ENCODE measurements at regions not wholly inside any gene's neighbourhood (a gene's known extent, or its start where the extent isn't known, plus 50 kb on each side); places are given as distances from the start of the nearest gene placed in this dataset.
"Not testable (repeated sequence)": the region's sequence is repeated elsewhere in the genome, so short reads cannot be mapped to it uniquely, and the experiment has no call there.

- no peak for FAIRE-seq
- DNase-seq (ENCODE audit: insufficient read length, low spot score), result no peak
- TF ChIP-seq PAX5 (IDR thresholded peaks at IDR 0.05; ENCODE audit: insufficient read depth, low read length, severe bottlenecking) (no peak), POU2F2 (IDR thresholded peaks at IDR 0.05; ENCODE audit: low read depth, low read length) (no peak), POLR2AphosphoS5 (IDR thresholded peaks at IDR 0.05; ENCODE audit: low read depth, low read length) (no peak), SPI1 (IDR thresholded peaks at IDR 0.05; ENCODE audit: low read depth, low read length) (no peak), TAF1 (IDR thresholded peaks at IDR 0.05; ENCODE audit: low read depth, low read length) (no peak), POLR2A (IDR thresholded peaks at IDR 0.05; ENCODE audit: low read depth, low read length) (no peak)
Observed at GRCh38 chr20:6703656-6704055, 63.8 kb upstream of the BMP2 start.

GRCh38 chr20:6703047-6703446 lies 64.4 kb upstream of the BMP2 start:
- FAIRE-seq (no peak), DNase-seq (ENCODE audit: insufficient read length, low spot score) (no peak)
- no peak for TF ChIP-seq POLR2A (IDR thresholded peaks at IDR 0.05; ENCODE audit: low read depth, low read length)
- TF ChIP-seq POLR2AphosphoS5 (IDR thresholded peaks at IDR 0.05; ENCODE audit: low read depth, low read length), result no peak
- no peak for TF ChIP-seq POU2F2 (IDR thresholded peaks at IDR 0.05; ENCODE audit: low read depth, low read length)
- no peak for TF ChIP-seq TAF1 (IDR thresholded peaks at IDR 0.05; ENCODE audit: low read depth, low read length)
- TF ChIP-seq PAX5 (IDR thresholded peaks at IDR 0.05; ENCODE audit: insufficient read depth, low read length, severe bottlenecking), result no peak

GRCh38 chr20:6702144-6702543 lies 65.3 kb upstream of the BMP2 start:
- DNase-seq (ENCODE audit: insufficient read length, low spot score) (no peak), FAIRE-seq (no peak)
- TF ChIP-seq POLR2AphosphoS5 (IDR thresholded peaks at IDR 0.05; ENCODE audit: low read depth, low read length) (no peak), TAF1 (IDR thresholded peaks at IDR 0.05; ENCODE audit: low read depth, low read length) (no peak), POLR2A (IDR thresholded peaks at IDR 0.05; ENCODE audit: low read depth, low read length) (no peak), PAX5 (IDR thresholded peaks at IDR 0.05; ENCODE audit: insufficient read depth, low read length, severe bottlenecking) (no peak), SPI1 (IDR thresholded peaks at IDR 0.05; ENCODE audit: low read depth, low read length) (no peak), POU2F2 (IDR thresholded peaks at IDR 0.05; ENCODE audit: low read depth, low read length) (no peak)

- no peak for TF ChIP-seq POLR2A (IDR thresholded peaks at IDR 0.05; ENCODE audit: low read depth, low read length)
- no peak for TF ChIP-seq PAX5 (IDR thresholded peaks at IDR 0.05; ENCODE audit: insufficient read depth, low read length, severe bottlenecking)
- TF ChIP-seq POU2F2 (IDR thresholded peaks at IDR 0.05; ENCODE audit: low read depth, low read length), result no peak
- TF ChIP-seq SPI1 (IDR thresholded peaks at IDR 0.05; ENCODE audit: low read depth, low read length), result no peak
- TF ChIP-seq TAF1 (IDR thresholded peaks at IDR 0.05; ENCODE audit: low read depth, low read length), result no peak
- no peak for TF ChIP-seq POLR2AphosphoS5 (IDR thresholded peaks at IDR 0.05; ENCODE audit: low read depth, low read length)
- no peak for FAIRE-seq
- no peak for DNase-seq (ENCODE audit: insufficient read length, low spot score)
Observed at GRCh38 chr20:6700563-6701329, 66.7 kb upstream of the BMP2 start.

- FAIRE-seq (no peak), DNase-seq (ENCODE audit: insufficient read length, low spot score) (no peak)
- TF ChIP-seq TAF1 (IDR thresholded peaks at IDR 0.05; ENCODE audit: low read depth, low read length) (no peak), POLR2A (IDR thresholded peaks at IDR 0.05; ENCODE audit: low read depth, low read length) (no peak), SPI1 (IDR thresholded peaks at IDR 0.05; ENCODE audit: low read depth, low read length) (no peak), PAX5 (IDR thresholded peaks at IDR 0.05; ENCODE audit: insufficient read depth, low read length, severe bottlenecking) (no peak), POU2F2 (IDR thresholded peaks at IDR 0.05; ENCODE audit: low read depth, low read length) (no peak)
Observed at GRCh38 chr20:6699921-6700562, 67.4 kb upstream of the BMP2 start.

GRCh38 chr20:6698723-6699122 lies 68.8 kb upstream of the BMP2 start:
- FAIRE-seq (no peak), DNase-seq (ENCODE audit: insufficient read length, low spot score) (no peak)
- TF ChIP-seq PAX5 (IDR thresholded peaks at IDR 0.05; ENCODE audit: insufficient read depth, low read length, severe bottlenecking), result no peak
- no peak for TF ChIP-seq TAF1 (IDR thresholded peaks at IDR 0.05; ENCODE audit: low read depth, low read length)
- no peak for TF ChIP-seq POLR2AphosphoS5 (IDR thresholded peaks at IDR 0.05; ENCODE audit: low read depth, low read length)
- no peak for TF ChIP-seq SPI1 (IDR thresholded peaks at IDR 0.05; ENCODE audit: low read depth, low read length)
- no peak for TF ChIP-seq POLR2A (IDR thresholded peaks at IDR 0.05; ENCODE audit: low read depth, low read length)
- TF ChIP-seq POU2F2 (IDR thresholded peaks at IDR 0.05; ENCODE audit: low read depth, low read length), result no peak

- FAIRE-seq (no peak), DNase-seq (ENCODE audit: insufficient read length, low spot score) (no peak)
- TF ChIP-seq POLR2A (IDR thresholded peaks at IDR 0.05; ENCODE audit: low read depth, low read length) (no peak), POLR2AphosphoS5 (IDR thresholded peaks at IDR 0.05; ENCODE audit: low read depth, low read length) (no peak), PAX5 (IDR thresholded peaks at IDR 0.05; ENCODE audit: insufficient read depth, low read length, severe bottlenecking) (no peak), TAF1 (IDR thresholded peaks at IDR 0.05; ENCODE audit: low read depth, low read length) (no peak), SPI1 (IDR thresholded peaks at IDR 0.05; ENCODE audit: low read depth, low read length) (no peak), POU2F2 (IDR thresholded peaks at IDR 0.05; ENCODE audit: low read depth, low read length) (no peak)
Observed at GRCh38 chr20:6698056-6698455, 69.4 kb upstream of the BMP2 start.

GRCh38 chr20:6697228-6697972 lies 70.1 kb upstream of the BMP2 start:
- no peak for FAIRE-seq
- DNase-seq (ENCODE audit: insufficient read length, low spot score), result no peak
- TF ChIP-seq POU2F2 (IDR thresholded peaks at IDR 0.05; ENCODE audit: low read depth, low read length) (no peak), PAX5 (IDR thresholded peaks at IDR 0.05; ENCODE audit: insufficient read depth, low read length, severe bottlenecking) (no peak), TAF1 (IDR thresholded peaks at IDR 0.05; ENCODE audit: low read depth, low read length) (no peak), POLR2AphosphoS5 (IDR thresholded peaks at IDR 0.05; ENCODE audit: low read depth, low read length) (no peak), SPI1 (IDR thresholded peaks at IDR 0.05; ENCODE audit: low read depth, low read length) (no peak), POLR2A (IDR thresholded peaks at IDR 0.05; ENCODE audit: low read depth, low read length) (no peak)

GRCh38 chr20:6696001-6696400 lies 71.5 kb upstream of the BMP2 start:
- TF ChIP-seq PAX5 (IDR thresholded peaks at IDR 0.05; ENCODE audit: insufficient read depth, low read length, severe bottlenecking) (no peak), SPI1 (IDR thresholded peaks at IDR 0.05; ENCODE audit: low read depth, low read length) (no peak), POLR2A (IDR thresholded peaks at IDR 0.05; ENCODE audit: low read depth, low read length) (no peak), TAF1 (IDR thresholded peaks at IDR 0.05; ENCODE audit: low read depth, low read length) (no peak), POLR2AphosphoS5 (IDR thresholded peaks at IDR 0.05; ENCODE audit: low read depth, low read length) (no peak), POU2F2 (IDR thresholded peaks at IDR 0.05; ENCODE audit: low read depth, low read length) (no peak)
- DNase-seq (ENCODE audit: insufficient read length, low spot score), result no peak
- no peak for FAIRE-seq

- not testable (repeated sequence) for DNase-seq (ENCODE audit: insufficient read length, low spot score); FAIRE-seq
Observed at GRCh38 chr20:6693808-6694198, 73.7 kb upstream of the BMP2 start.

All from GM12891 (cell line).